BJ (cell line): ENCODE measurements at regions not wholly inside any gene's neighbourhood (a gene's known extent, or its start where the extent isn't known, plus 50 kb on each side); places are given as distances from the start of the nearest gene placed in this dataset.

Source experiments
- CTCF ChIA-PET: fragments of 350-600 bp; formaldehyde crosslinking; extraction: SDS; loops from one replicate; lab custom pipeline; 2021; ENCODE audit warnings: antibody characterized with exemption, inconsistent platforms; lab: Yijun Ruan, JAX
- POLR2A ChIA-PET: fragments of 300-600 bp; sonication (Branson Sonifier 250); formaldehyde crosslinking; extraction: SDS; loops from one replicate; lab custom pipeline; 2021; ENCODE audit warnings: antibody characterized with exemption; lab: Charles Lee
- DNase-seq: peaks from one replicate; pipeline ENCODE4 v3.0.0-alpha.2; 2011; ENCODE audit warnings: low read depth
- H3K27me3 ChIP-seq: 2 replicates; pipeline ENCODE4 v1.6.0; 2011; ENCODE audit warnings: low read length; ENCODE audit not compliant: control insufficient read depth, insufficient read depth
- H3K36me3 ChIP-seq: 2 replicates; pipeline ENCODE4 v1.5.1; 2011; ENCODE audit warnings: low read length; ENCODE audit not compliant: control insufficient read depth, insufficient read depth
- H3K4me3 ChIP-seq: 2 replicates; pipeline ENCODE4 v1.5.1; 2011; ENCODE audit warnings: low read depth, mild to moderate bottlenecking, control low read depth, low read length
- CTCF ChIP-seq: IDR thresholded peaks from 2 replicates; pipeline ENCODE4 v1.5.1; 2011; ENCODE audit warnings: low read depth, mild to moderate bottlenecking, control low read depth, inconsistent platforms, low read length, moderate library complexity; ENCODE audit not compliant: insufficient read depth

- Histone ChIP-seq H3K36me3 (no peaks in the 10 kb centered on the region), H3K4me3 (no peak overlapping the region), H3K27me3 (no peaks in the 10 kb centered on the region)
- no peak for TF ChIP-seq CTCF
- ChIA-PET POLR2A (no interaction called here), CTCF (no interaction called here)
- no peak for DNase-seq
Observed at GRCh38 chr13:64680739-64681138, 2549.4 kb downstream of the PCDH9 start.

- no peak for TF ChIP-seq CTCF
- Histone ChIP-seq H3K27me3 (no peaks in the 10 kb centered on the region), H3K36me3 (no peaks in the 10 kb centered on the region), H3K4me3 (no peak overlapping the region)
- ChIA-PET CTCF (interaction anchor here (1.2 kb wide), 1 partner anchor 12 kb away, joined by 3 read pairs; no protein-coding TSS in a partner anchor), POLR2A (no interaction called here)
- peak; percentile 39 for DNase-seq
Observed at GRCh38 chr13:64675255-64675892, 2554.8 kb downstream of the PCDH9 start.

- ChIA-PET POLR2A (no interaction called here), CTCF (interaction anchor here (0.8 kb wide), 1 partner anchor 85 kb away, joined by 3 read pairs; no protein-coding TSS in a partner anchor)
- DNase-seq, result no peak
- H3K4me3 ChIP-seq, result no peak overlapping the region
- no peaks in the 10 kb centered on the region for H3K27me3 ChIP-seq
- no peak for TF ChIP-seq CTCF
- no peaks in the 10 kb centered on the region for H3K36me3 ChIP-seq
Observed at GRCh38 chr13:64674126-64674525, 2556.0 kb downstream of the PCDH9 start.

- no peak overlapping the region for H3K4me3 ChIP-seq
- no peak for DNase-seq
- H3K27me3 ChIP-seq, result no peaks in the 10 kb centered on the region
- ChIA-PET POLR2A (no interaction called here), CTCF (no interaction called here)
- H3K36me3 ChIP-seq, result no peaks in the 10 kb centered on the region
- no peak for TF ChIP-seq CTCF
Observed at GRCh38 chr13:64672751-64673150, 2557.4 kb downstream of the PCDH9 start.

GRCh38 chr13:64662887-64663593 is 2567.1 kb downstream of the PCDH9 start:
- DNase-seq, result no peak
- Histone ChIP-seq H3K4me3 (no peak overlapping the region), H3K27me3 (no peaks in the 10 kb centered on the region), H3K36me3 (no peaks in the 10 kb centered on the region)
- POLR2A ChIA-PET, result no interaction called here
- CTCF ChIA-PET, result interaction anchor here (0.7 kb wide), 1 partner anchor 12 kb away, joined by 3 read pairs; no protein-coding TSS in a partner anchor
- TF ChIP-seq CTCF, result no peak
